H1 (cell line): ENCODE measurements at regions not wholly inside any gene's neighbourhood (a gene's known extent, or its start where the extent isn't known, plus 50 kb on each side); places are given as distances from the start of the nearest gene placed in this dataset.
"Not testable (repeated sequence)": the region's sequence is repeated elsewhere in the genome, so short reads cannot be mapped to it uniquely, and the experiment has no call there.

Experiments used
- CTCF ChIP-seq, 3 experiments: IDR thresholded peaks; 1 replicate in 2 of 3; 2 replicates in 1 of 3; pipeline versions ENCODE4 v1.5.1 to v1.6.1; 2011; ENCODE audit warnings: low read length in 3 of 3, mild to moderate bottlenecking in 3 of 3, inconsistent platforms in 2 of 3, low read depth in 1 of 3, moderate library complexity in 1 of 3; ENCODE audit not compliant: insufficient read depth in 1 of 3; ENCODE audit errors: control extremely low read depth in 1 of 3
- E2F6 ChIP-seq: IDR thresholded peaks from 2 replicates; pipeline ENCODE4 v1.6.1; 2012; ENCODE audit warnings: inconsistent platforms
- EP300 ChIP-seq, 2 experiments: IDR thresholded peaks; 1 replicate in 1 of 2; 2 replicates in 1 of 2; pipeline ENCODE4 v1.6.1; 2011 to 2012; ENCODE audit warnings: low read depth in 2 of 2, low read length in 2 of 2, mild to moderate bottlenecking in 2 of 2, borderline replicate concordance in 1 of 2, inconsistent platforms in 1 of 2, moderate library complexity in 1 of 2
- EZH2 ChIP-seq: fragments of 200-600 bp; sonication (generic); IDR thresholded peaks from 2 replicates; pipeline ENCODE4 v1.7.1; 2012; ENCODE audit warnings: low read depth, mild to moderate bottlenecking, moderate library complexity, low read length, inconsistent platforms; ENCODE audit not compliant: severe bottlenecking
- JUND ChIP-seq: IDR thresholded peaks from 2 replicates; pipeline ENCODE4 v1.6.1; 2011; ENCODE audit warnings: mild to moderate bottlenecking, improper control_type of control experiment, low read length
- MAFK ChIP-seq: IDR thresholded peaks from 2 replicates; pipeline ENCODE4 v1.6.1; 2012; ENCODE audit warnings: low read depth, mild to moderate bottlenecking, improper control_type of control experiment, low read length
- POLR2A ChIP-seq, 2 experiments: IDR thresholded peaks; 1 replicate in 1 of 2; 2 replicates in 1 of 2; pipeline ENCODE4 v1.6.1; 2011; ENCODE audit warnings: low read depth in 2 of 2, low read length in 2 of 2, mild to moderate bottlenecking in 2 of 2; ENCODE audit errors: control extremely low read depth in 1 of 2
- RAD21 ChIP-seq, 2 experiments: IDR thresholded peaks in 1 of 2; conservative IDR thresholded peaks in 1 of 2; 2 replicates each; pipeline ENCODE4 v1.6.1; 2011; ENCODE audit warnings: low read depth in 2 of 2, low read length in 2 of 2, improper control_type of control experiment in 1 of 2, inconsistent platforms in 1 of 2, mild to moderate bottlenecking in 1 of 2, moderate library complexity in 1 of 2
- SUZ12 ChIP-seq: fragments of 200-600 bp; sonication (generic); IDR thresholded peaks from 2 replicates; pipeline ENCODE4 v1.6.1; 2012; ENCODE audit warnings: mild to moderate bottlenecking, inconsistent platforms, low read length, moderate library complexity, mixed read lengths
- TCF12 ChIP-seq: IDR thresholded peaks from 2 replicates; pipeline ENCODE4 v1.6.1; 2011; ENCODE audit warnings: low read depth, mild to moderate bottlenecking, low read length
- TEAD4 ChIP-seq: IDR thresholded peaks from 2 replicates; pipeline ENCODE4 v1.6.1; 2012; ENCODE audit warnings: low read depth, low read length, inconsistent platforms, mixed read lengths
- ZNF274 ChIP-seq: IDR thresholded peaks from 2 replicates; pipeline ENCODE4 v1.7.0; 2012; ENCODE audit warnings: low read length, borderline replicate concordance; ENCODE audit errors: extremely low read depth

- not testable (repeated sequence) for TF ChIP-seq ZNF274; CTCF (IDR thresholded peaks at IDR 0.05; ENCODE audit: control extremely low read depth in 1 of 3, insufficient read depth in 1 of 3, low read depth in 1 of 3, low read length in 3 of 3); POLR2A (IDR thresholded peaks at IDR 0.05; ENCODE audit: control extremely low read depth in 1 of 2, low read depth in 2 of 2, low read length in 2 of 2); EZH2; TCF12; TEAD4; EP300 (IDR thresholded peaks at IDR 0.05; ENCODE audit: borderline replicate concordance in 1 of 2, low read depth in 2 of 2, low read length in 2 of 2); MAFK; SUZ12; JUND; RAD21 (IDR thresholded peaks at IDR 0.05 in 1 of 2, conservative IDR thresholded peaks at IDR 0.05 in 1 of 2; ENCODE audit: low read depth in 2 of 2, low read length in 2 of 2); E2F6
Measured at GRCh38 chr2:230603317-230603716, 109.3 kb upstream of the CAB39 start.
